ENCODE measurements at regions not wholly inside any gene's neighbourhood (a gene's known extent, or its start where the extent isn't known, plus 50 kb on each side); places are given as distances from the start of the nearest gene placed in this dataset.

GRCh38 chr7:91551377-91552175 is 287.3 kb downstream of the FZD1 start:
- DNase-seq (no peak), ATAC-seq (no peak), FAIRE-seq (no peak)
- Histone ChIP-seq H3K27ac (no peak overlapping the region), H3K4me3 (no peak overlapping the region), H3K36me3 (no peaks in the 10 kb centered on the region), H3K9me3 (no peaks in the 10 kb centered on the region), H3K27me3 (no peaks in the 10 kb centered on the region), H3K4me1 (no peaks in the 10 kb centered on the region)
- intact Hi-C loops (cut with DNase I) = no loop called here
- 64 to 71% methylated on average over 5 of the region's 5 CpGs for WGBS, 2 donors
- no peak for TF ChIP-seq CTCF (IDR thresholded peaks at IDR 0.05)

- H3K36me3 ChIP-seq = no peaks in the 10 kb centered on the region
Measured at GRCh38 chr7:91553410-91553895, 289.2 kb downstream of the FZD1 start.

GRCh38 chr7:91554883-91555282 is 290.6 kb downstream of the FZD1 start:
- DNase-seq (no peak), FAIRE-seq (no peak), ATAC-seq (no peak)
- TF ChIP-seq CTCF (IDR thresholded peaks at IDR 0.05) = no peak
- Histone ChIP-seq H3K4me1 (no peaks in the 10 kb centered on the region), H3K4me3 (no peak overlapping the region), H3K27ac (no peak overlapping the region), H3K9me3 (no peaks in the 10 kb centered on the region), H3K27me3 (no peaks in the 10 kb centered on the region), H3K36me3 (no peaks in the 10 kb centered on the region)
- WGBS, 2 donors = 75 to 79% methylated on average over 6 of the region's 6 CpGs
- intact Hi-C loops (cut with DNase I) = no loop called here

More at GRCh38 chr7:91553410-91553895, 289.2 kb downstream of the FZD1 start:
- WGBS, 2 donors = 84 to 97% methylated on average over 3 of the region's 3 CpGs
- no peak for FAIRE-seq
- no peaks in the 10 kb centered on the region for H3K27me3 ChIP-seq
- H3K4me1 ChIP-seq = no peaks in the 10 kb centered on the region
- no peaks in the 10 kb centered on the region for H3K9me3 ChIP-seq
- H3K27ac ChIP-seq = no peak overlapping the region
- intact Hi-C loops (cut with DNase I) = no loop called here
- no peak for TF ChIP-seq CTCF (IDR thresholded peaks at IDR 0.05)
- no peak for DNase-seq
- ATAC-seq = no peak
- no peak overlapping the region for H3K4me3 ChIP-seq

GRCh38 chr7:91556239-91556638 is 292.0 kb downstream of the FZD1 start:
- no peak overlapping the region for H3K27ac ChIP-seq
- FAIRE-seq (no peak), ATAC-seq (no peak), DNase-seq (no peak)
- no peaks in the 10 kb centered on the region for H3K27me3 ChIP-seq
- H3K36me3 ChIP-seq = no peaks in the 10 kb centered on the region
- WGBS, 2 donors = 69 to 72% methylated on average over 4 of the region's 4 CpGs
- H3K4me1 ChIP-seq = no peaks in the 10 kb centered on the region
- H3K4me3 ChIP-seq = no peak overlapping the region
- no peaks in the 10 kb centered on the region for H3K9me3 ChIP-seq
- no peak for TF ChIP-seq CTCF (IDR thresholded peaks at IDR 0.05)
- intact Hi-C loops (cut with DNase I) = no loop called here

GRCh38 chr7:91556956-91557650 is 292.9 kb downstream of the FZD1 start:
- ATAC-seq (no peak), DNase-seq (no peak), FAIRE-seq (no peak)
- 65 to 73% methylated on average over 7 of the region's 7 CpGs for WGBS, 2 donors
- no peak overlapping the region for H3K27ac ChIP-seq
- no peaks in the 10 kb centered on the region for H3K36me3 ChIP-seq
- intact Hi-C loops (cut with DNase I) = no loop called here
- H3K9me3 ChIP-seq = no peaks in the 10 kb centered on the region
- no peak overlapping the region for H3K4me3 ChIP-seq
- TF ChIP-seq CTCF (IDR thresholded peaks at IDR 0.05) = no peak
- no peaks in the 10 kb centered on the region for H3K27me3 ChIP-seq
- H3K4me1 ChIP-seq = no peaks in the 10 kb centered on the region
